Mesothelial cell of epicardium (in vitro differentiated cells): ENCODE measurements at regions not wholly inside any gene's neighbourhood (a gene's known extent, or its start where the extent isn't known, plus 50 kb on each side); places are given as distances from the start of the nearest gene placed in this dataset.
A peak's percentile ranks its signal among the peaks of the same experiment; 100 is the strongest.

Experiments used
- DNase-seq, 2 experiments: peaks; one replicate each; pipeline ENCODE4 v3.0.0; 2021; ENCODE audit warnings: low spot score in 2 of 2; ENCODE audit not compliant: unreplicated experiment in 2 of 2
- H3K27ac Mint-ChIP-seq: 2 replicates; pipeline ENCODE4 v1.8.0; 2021; ENCODE audit warnings: mixed read lengths
- H3K27me3 Mint-ChIP-seq: 2 replicates; pipeline ENCODE4 v1.8.0; 2021; ENCODE audit warnings: low read depth, mixed read lengths
- H3K36me3 Mint-ChIP-seq: 2 replicates; pipeline ENCODE4 v1.8.0; 2021; ENCODE audit warnings: mixed read lengths
- H3K4me1 Mint-ChIP-seq: 2 replicates; pipeline ENCODE4 v1.8.0; 2021; ENCODE audit warnings: mixed read lengths
- H3K4me3 Mint-ChIP-seq: 2 replicates; pipeline ENCODE4 v1.8.0; 2021; ENCODE audit warnings: mild to moderate bottlenecking, moderate library complexity, mixed read lengths
- H3K9me3 Mint-ChIP-seq: 2 replicates; pipeline ENCODE4 v1.8.0; 2021; ENCODE audit warnings: mixed read lengths
- CTCF ChIP-seq: fragments of 200-600 bp; sonication (generic); IDR thresholded peaks from one replicate; pipeline ENCODE4 v1.5.0; 2021; ENCODE audit warnings: antibody characterized with exemption; ENCODE audit not compliant: unreplicated experiment

DNA sequence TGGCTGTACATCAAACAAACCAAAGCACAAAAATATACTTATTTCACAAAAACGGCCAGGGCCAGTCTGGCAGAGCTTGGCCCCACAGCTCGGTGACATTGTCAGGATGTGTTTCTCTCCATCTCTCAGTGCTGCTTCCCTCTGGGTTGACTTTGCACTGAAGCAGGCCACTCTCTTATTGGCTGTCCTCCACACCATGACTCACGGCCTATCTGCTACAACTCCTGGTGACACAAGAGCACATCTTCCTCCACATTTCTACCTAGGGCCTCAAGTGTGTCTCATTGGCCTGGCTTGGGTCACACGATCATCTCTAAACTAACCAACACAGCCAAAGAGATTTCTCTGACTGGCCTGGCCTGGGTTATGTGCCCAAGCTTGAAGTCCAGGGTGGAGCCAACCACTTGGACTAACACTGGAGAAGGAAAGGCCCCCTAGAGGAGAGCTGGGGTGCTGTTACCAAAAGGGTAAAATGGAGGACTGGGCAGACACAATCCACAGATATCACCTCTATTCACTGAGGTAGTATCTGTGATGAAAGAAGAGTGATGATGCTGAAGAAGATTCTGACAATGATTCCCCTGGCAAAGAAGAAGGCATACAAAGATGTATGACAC, 159.8 kb upstream of the TSHZ2 start:
- Mint-ChIP-seq H3K27ac (no peak overlapping the region), H3K27me3 (peaks cover 17% of the 10 kb centered on the region), H3K36me3 (no peaks in the 10 kb centered on the region), H3K9me3 (no peaks in the 10 kb centered on the region), H3K4me3 (no peak overlapping the region), H3K4me1 (peaks cover 3% of the 10 kb centered on the region)
- DNase-seq, result no peak
- peak; percentile 15 for TF ChIP-seq CTCF

DNA sequence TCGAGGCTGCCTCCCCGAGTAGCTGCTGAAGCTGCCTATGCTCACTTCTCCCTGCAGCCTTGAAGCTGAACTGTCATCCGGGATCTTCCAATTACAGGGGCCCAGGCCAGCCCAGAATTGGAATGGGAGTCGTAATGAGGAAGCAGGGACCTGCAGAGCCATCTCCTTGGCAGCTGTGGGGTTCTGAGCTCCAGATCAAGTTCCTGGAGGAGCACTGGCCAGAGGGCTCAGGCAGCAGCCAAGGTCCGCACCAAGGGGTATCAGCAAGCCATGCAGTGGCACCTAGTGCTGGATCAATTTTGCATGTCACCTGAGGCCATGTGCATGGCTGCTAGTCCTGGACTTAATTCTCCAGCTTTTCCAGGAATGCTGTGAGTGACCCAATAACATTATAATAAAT, 163.2 kb upstream of the TSHZ2 start:
- Mint-ChIP-seq H3K36me3 (no peaks in the 10 kb centered on the region), H3K4me1 (peaks cover 27% of the 10 kb centered on the region), H3K9me3 (no peaks in the 10 kb centered on the region), H3K27me3 (peaks cover 10% of the 10 kb centered on the region), H3K4me3 (no peak overlapping the region), H3K27ac (no peak overlapping the region)
- DNase-seq, result no peak
- no peak for TF ChIP-seq CTCF

GRCh38 chr20:52806918-52807317, 165.2 kb upstream of the TSHZ2 start:
- no peak for TF ChIP-seq CTCF
- no peaks in the 10 kb centered on the region for H3K9me3 Mint-ChIP-seq
- H3K4me3 Mint-ChIP-seq, result no peak overlapping the region
- no peaks in the 10 kb centered on the region for H3K36me3 Mint-ChIP-seq
- peaks cover 10% of the 10 kb centered on the region for H3K27me3 Mint-ChIP-seq
- H3K27ac Mint-ChIP-seq, result no peak overlapping the region
- no peak for DNase-seq
- H3K4me1 Mint-ChIP-seq, result peaks cover 27% of the 10 kb centered on the region

- Mint-ChIP-seq H3K36me3 (no peaks in the 10 kb centered on the region), H3K27me3 (peaks cover 12% of the 10 kb centered on the region), H3K4me1 (peaks cover 29% of the 10 kb centered on the region), H3K27ac (no peak overlapping the region), H3K9me3 (no peaks in the 10 kb centered on the region), H3K4me3 (no peak overlapping the region)
- no peak for DNase-seq
- TF ChIP-seq CTCF, result no peak
Measured at GRCh38 chr20:52805843-52806242, 166.3 kb upstream of the TSHZ2 start.

DNA sequence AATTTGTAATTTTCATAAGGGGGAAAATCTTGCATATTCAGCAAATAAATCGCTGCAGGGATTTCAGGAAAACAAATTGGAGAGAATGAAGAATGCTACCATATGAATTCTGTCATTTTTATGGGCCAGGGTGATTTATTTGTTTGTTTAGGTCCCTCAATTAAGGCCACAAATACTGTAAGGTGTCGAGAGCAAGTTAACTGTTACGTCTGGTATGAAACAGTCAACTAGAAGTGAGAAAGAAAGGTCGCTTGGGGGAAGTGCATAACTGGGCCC, 166.9 kb upstream of the TSHZ2 start:
- no peak for TF ChIP-seq CTCF
- no peaks in the 10 kb centered on the region for H3K36me3 Mint-ChIP-seq
- H3K4me3 Mint-ChIP-seq, result no peak overlapping the region
- no peaks in the 10 kb centered on the region for H3K9me3 Mint-ChIP-seq
- peaks cover 8% of the 10 kb centered on the region for H3K27me3 Mint-ChIP-seq
- H3K27ac Mint-ChIP-seq, result no peak overlapping the region
- H3K4me1 Mint-ChIP-seq, result peaks cover 29% of the 10 kb centered on the region
- no peak for DNase-seq
